ENCODE measurements at regions not wholly inside any gene's neighbourhood (a gene's known extent, or its start where the extent isn't known, plus 50 kb on each side); places are given as distances from the start of the nearest gene placed in this dataset.
"Not testable (repeated sequence)": the region's sequence is repeated elsewhere in the genome, so short reads cannot be mapped to it uniquely, and the experiment has no call there.

- Histone ChIP-seq H3K36me3 (no peaks in the 10 kb centered on the region), H4K20me1 (no peaks in the 10 kb centered on the region), H3K9me3 (no peaks in the 10 kb centered on the region), H3K4me2 (no peak overlapping the region), H3K9ac (no peak overlapping the region), H3K4me3 (no peak overlapping the region), H3K27me3 (no peaks in the 10 kb centered on the region), H3K27ac (no peak overlapping the region), H3K4me1 (no peaks in the 10 kb centered on the region)
- TF ChIP-seq Cebpa-rat (IDR thresholded peaks at IDR 0.05): no peak
Measured at GRCh38 chr15:59794229-59794886, 105.2 kb upstream of the BNIP2 start.

- no peak for TF ChIP-seq Cebpa-rat (IDR thresholded peaks at IDR 0.05)
- no peak overlapping the region for H3K4me2 ChIP-seq
- H3K36me3 ChIP-seq: no peaks in the 10 kb centered on the region
- H3K27me3 ChIP-seq: no peaks in the 10 kb centered on the region
- H3K4me1 ChIP-seq: no peaks in the 10 kb centered on the region
- no peaks in the 10 kb centered on the region for H4K20me1 ChIP-seq
- H3K4me3 ChIP-seq: no peak overlapping the region
- H3K9me3 ChIP-seq: no peaks in the 10 kb centered on the region
- H3K9ac ChIP-seq: no peak overlapping the region
- H3K27ac ChIP-seq: no peak overlapping the region
Measured at GRCh38 chr15:59792359-59792758, 103.2 kb upstream of the BNIP2 start.

GRCh38 chr15:59791755-59792154 lies 102.6 kb upstream of the BNIP2 start:
- H3K9me3 ChIP-seq: no peaks in the 10 kb centered on the region
- no peak overlapping the region for H3K4me2 ChIP-seq
- H3K4me1 ChIP-seq: no peaks in the 10 kb centered on the region
- no peaks in the 10 kb centered on the region for H3K27me3 ChIP-seq
- H3K27ac ChIP-seq: no peak overlapping the region
- TF ChIP-seq Cebpa-rat (IDR thresholded peaks at IDR 0.05): no peak
- no peaks in the 10 kb centered on the region for H4K20me1 ChIP-seq
- H3K9ac ChIP-seq: no peak overlapping the region
- H3K4me3 ChIP-seq: no peak overlapping the region
- no peaks in the 10 kb centered on the region for H3K36me3 ChIP-seq

- Histone ChIP-seq H3K4me2 (no peak overlapping the region), H3K4me3 (no peak overlapping the region), H3K27ac (no peak overlapping the region), H3K27me3 (no peaks in the 10 kb centered on the region), H3K36me3 (no peaks in the 10 kb centered on the region), H3K4me1 (no peaks in the 10 kb centered on the region), H3K9ac (no peak overlapping the region), H4K20me1 (no peaks in the 10 kb centered on the region), H3K9me3 (no peaks in the 10 kb centered on the region)
- no peak for TF ChIP-seq Cebpa-rat (IDR thresholded peaks at IDR 0.05)
Measured at GRCh38 chr15:59791079-59791478, 102.0 kb upstream of the BNIP2 start.

- H3K36me3 ChIP-seq, H3K27me3 ChIP-seq, H3K4me3 ChIP-seq, H3K9ac ChIP-seq, H3K9me3 ChIP-seq, H3K4me1 ChIP-seq, H3K27ac ChIP-seq, H4K20me1 ChIP-seq, H3K4me2 ChIP-seq: not testable (repeated sequence)
Measured at GRCh38 chr15:59786466-59786865, 97.3 kb upstream of the BNIP2 start.

DNA sequence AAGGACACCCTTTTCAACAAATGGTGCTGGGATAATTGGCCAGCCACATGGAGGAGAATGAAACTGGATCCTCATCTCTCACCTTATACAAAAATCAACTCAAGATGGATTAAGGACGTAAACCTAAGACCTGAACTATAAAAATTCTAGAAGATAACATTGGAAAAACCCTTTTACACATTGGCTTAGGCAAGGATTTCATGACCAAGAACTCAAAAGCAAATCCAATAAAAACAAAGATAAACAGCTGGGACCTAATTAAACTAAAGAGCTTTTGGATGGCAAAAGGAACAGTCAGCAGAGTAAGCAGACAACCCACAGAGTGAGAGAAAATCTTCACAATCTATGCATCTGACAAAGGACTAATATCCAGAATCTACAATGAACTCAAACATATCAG lies 96.9 kb upstream of the BNIP2 start:
- H3K9me3 ChIP-seq, H4K20me1 ChIP-seq, H3K27me3 ChIP-seq, H3K36me3 ChIP-seq, H3K9ac ChIP-seq, H3K4me3 ChIP-seq, H3K4me2 ChIP-seq, H3K27ac ChIP-seq, H3K4me1 ChIP-seq: not testable (repeated sequence)

- not testable (repeated sequence) for H3K9ac ChIP-seq, H3K9me3 ChIP-seq, H3K4me3 ChIP-seq, H3K4me2 ChIP-seq, H3K27ac ChIP-seq, H3K36me3 ChIP-seq, H3K4me1 ChIP-seq, H4K20me1 ChIP-seq, H3K27me3 ChIP-seq
Measured at GRCh38 chr15:59783774-59784520, 94.8 kb upstream of the BNIP2 start.

- no peak overlapping the region for H3K4me2 ChIP-seq
- TF ChIP-seq Cebpa-rat (IDR thresholded peaks at IDR 0.05): no peak
- H4K20me1 ChIP-seq: no peaks in the 10 kb centered on the region
- H3K27ac ChIP-seq: no peak overlapping the region
- H3K36me3 ChIP-seq: no peaks in the 10 kb centered on the region
- no peaks in the 10 kb centered on the region for H3K27me3 ChIP-seq
- no peaks in the 10 kb centered on the region for H3K9me3 ChIP-seq
- H3K4me3 ChIP-seq: no peak overlapping the region
- no peak overlapping the region for H3K9ac ChIP-seq
- H3K4me1 ChIP-seq: peaks cover 18% of the 10 kb centered on the region
Measured at GRCh38 chr15:59779110-59779509, 90.0 kb upstream of the BNIP2 start.

GRCh38 chr15:59764775-59765174 lies 75.7 kb upstream of the BNIP2 start:
- no peaks in the 10 kb centered on the region for H4K20me1 ChIP-seq
- no peaks in the 10 kb centered on the region for H3K4me1 ChIP-seq
- H3K36me3 ChIP-seq: no peaks in the 10 kb centered on the region
- H3K4me2 ChIP-seq: no peak overlapping the region
- TF ChIP-seq Cebpa-rat (IDR thresholded peaks at IDR 0.05): no peak
- H3K27me3 ChIP-seq: no peaks in the 10 kb centered on the region
- no peak overlapping the region for H3K9ac ChIP-seq
- H3K4me3 ChIP-seq: no peak overlapping the region
- H3K27ac ChIP-seq: no peak overlapping the region
- no peaks in the 10 kb centered on the region for H3K9me3 ChIP-seq

GRCh38 chr15:59762558-59762957 lies 73.4 kb upstream of the BNIP2 start:
- Histone ChIP-seq H3K9ac (no peak overlapping the region), H3K4me2 (no peak overlapping the region), H3K36me3 (no peaks in the 10 kb centered on the region), H3K9me3 (no peaks in the 10 kb centered on the region), H3K27me3 (no peaks in the 10 kb centered on the region), H3K4me3 (no peak overlapping the region), H4K20me1 (no peaks in the 10 kb centered on the region), H3K4me1 (no peaks in the 10 kb centered on the region), H3K27ac (no peak overlapping the region)
- TF ChIP-seq Cebpa-rat (IDR thresholded peaks at IDR 0.05): no peak

- H4K20me1 ChIP-seq, H3K27ac ChIP-seq, H3K9ac ChIP-seq, H3K9me3 ChIP-seq, H3K4me2 ChIP-seq, H3K27me3 ChIP-seq, H3K4me3 ChIP-seq, H3K4me1 ChIP-seq, H3K36me3 ChIP-seq: not testable (repeated sequence)
Measured at GRCh38 chr15:59760256-59760655, 71.1 kb upstream of the BNIP2 start.
